T-helper 2 cell treated with Interferon-gamma antibody and Interleukin-4, amounts not matched to agents 5 μg/mL and 100 μg/mL, for 36 hours (primary cell): ENCODE measurements at regions not wholly inside any gene's neighbourhood (a gene's known extent, or its start where the extent isn't known, plus 50 kb on each side); places are given as distances from the start of the nearest gene placed in this dataset.

ENCODE experiments used
- DNase-seq: peaks from one replicate; pipeline ENCODE4 v3.0.0; 2021; ENCODE audit warnings: low spot score
- H3K27ac Mint-ChIP-seq: one replicate; pipeline ENCODE4 v1.8.0; 2021; ENCODE audit warnings: mild to moderate bottlenecking, mixed read lengths
- H3K27me3 Mint-ChIP-seq: one replicate; pipeline ENCODE4 v1.8.0; 2021; ENCODE audit warnings: low read depth, mixed read lengths
- H3K36me3 Mint-ChIP-seq: one replicate; pipeline ENCODE4 v1.8.0; 2021; ENCODE audit warnings: low read depth, mixed read lengths
- H3K4me1 Mint-ChIP-seq: one replicate; pipeline ENCODE4 v1.8.0; 2021; ENCODE audit warnings: low read depth, mixed read lengths
- H3K4me3 Mint-ChIP-seq: one replicate; pipeline ENCODE4 v1.8.0; 2022; ENCODE audit warnings: mild to moderate bottlenecking, moderate library complexity, mixed read lengths
- H3K9me3 Mint-ChIP-seq: one replicate; pipeline ENCODE4 v1.8.0; 2021; ENCODE audit warnings: mixed read lengths

DNA sequence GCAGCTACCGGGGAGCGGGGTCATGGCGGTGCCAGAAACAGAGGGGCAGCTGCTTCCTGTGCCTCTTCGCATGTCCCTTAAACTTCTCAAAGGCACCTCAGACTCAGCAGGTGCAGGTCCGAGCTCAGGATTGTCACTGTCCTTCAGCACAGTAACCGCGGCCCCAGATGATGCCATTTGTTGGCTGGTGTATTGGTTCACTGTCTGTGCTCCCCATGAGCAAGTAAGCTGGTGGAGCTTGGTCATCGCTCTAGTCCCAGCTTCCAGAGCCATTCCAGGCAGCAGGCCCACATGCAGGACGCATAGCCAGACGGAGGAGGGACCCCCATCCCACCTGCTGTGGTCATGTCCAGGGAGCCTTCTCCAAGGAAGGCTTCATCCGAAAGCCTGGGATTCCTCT is 154.0 kb upstream of the AJAP1 start:
- H3K36me3 Mint-ChIP-seq = no peaks in the 10 kb centered on the region

DNA sequence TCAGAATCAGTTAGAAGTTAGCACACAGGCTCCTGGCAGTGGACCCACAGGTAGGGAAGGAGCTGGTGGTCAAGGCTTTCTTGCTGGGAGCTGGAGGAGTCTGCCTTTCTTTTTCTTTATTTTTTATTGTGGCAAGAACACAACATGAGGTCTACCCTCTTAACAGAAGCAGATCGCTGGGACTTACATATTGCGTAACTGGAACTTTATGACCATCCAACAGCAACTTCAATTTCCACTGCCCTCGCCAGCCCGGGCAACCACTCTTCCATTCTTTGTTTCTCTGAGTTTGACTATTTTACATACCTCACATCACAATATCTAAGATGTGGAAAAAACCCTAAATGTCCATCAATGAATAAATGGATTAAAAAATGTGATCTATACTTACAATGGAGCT is 147.8 kb upstream of the AJAP1 start:
- Mint-ChIP-seq H3K4me1 (no peaks in the 10 kb centered on the region), H3K9me3 (no peaks in the 10 kb centered on the region), H3K4me3 (no peak overlapping the region), H3K27ac (no peak overlapping the region), H3K27me3 (peaks cover 5% of the 10 kb centered on the region), H3K36me3 (no peaks in the 10 kb centered on the region)
- no peak for DNase-seq

More for the DNA sequence above, 154.0 kb upstream of the AJAP1 start:
- no peak for DNase-seq
- no peaks in the 10 kb centered on the region for H3K4me1 Mint-ChIP-seq
- H3K27ac Mint-ChIP-seq = no peak overlapping the region
- no peaks in the 10 kb centered on the region for H3K27me3 Mint-ChIP-seq
- no peak overlapping the region for H3K4me3 Mint-ChIP-seq
- H3K9me3 Mint-ChIP-seq = no peaks in the 10 kb centered on the region

DNA sequence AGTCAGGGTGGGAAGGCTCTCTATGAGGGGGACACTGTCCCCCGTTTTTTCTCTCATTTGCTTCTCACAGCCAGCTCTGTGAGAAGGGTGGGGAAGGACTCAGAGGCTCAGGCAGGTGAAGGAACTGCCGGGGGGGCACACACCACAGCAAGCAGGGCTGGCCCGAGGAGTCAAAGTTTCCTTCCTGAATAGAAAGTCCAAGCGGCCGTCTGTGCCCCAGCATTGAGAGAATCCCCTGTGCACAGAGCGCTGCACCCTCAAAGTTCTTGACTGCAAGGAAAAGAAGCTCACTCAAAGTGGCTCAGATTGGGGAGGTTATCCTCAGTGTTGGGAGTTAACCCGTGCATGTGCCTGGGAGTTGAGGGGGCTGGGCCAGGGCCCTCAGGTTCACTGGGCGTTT is 145.2 kb upstream of the AJAP1 start:
- no peak overlapping the region for H3K4me3 Mint-ChIP-seq
- peaks cover 5% of the 10 kb centered on the region for H3K27me3 Mint-ChIP-seq
- H3K27ac Mint-ChIP-seq = no peak overlapping the region
- DNase-seq = no peak
- no peaks in the 10 kb centered on the region for H3K9me3 Mint-ChIP-seq
- H3K4me1 Mint-ChIP-seq = no peaks in the 10 kb centered on the region
- no peaks in the 10 kb centered on the region for H3K36me3 Mint-ChIP-seq

DNA sequence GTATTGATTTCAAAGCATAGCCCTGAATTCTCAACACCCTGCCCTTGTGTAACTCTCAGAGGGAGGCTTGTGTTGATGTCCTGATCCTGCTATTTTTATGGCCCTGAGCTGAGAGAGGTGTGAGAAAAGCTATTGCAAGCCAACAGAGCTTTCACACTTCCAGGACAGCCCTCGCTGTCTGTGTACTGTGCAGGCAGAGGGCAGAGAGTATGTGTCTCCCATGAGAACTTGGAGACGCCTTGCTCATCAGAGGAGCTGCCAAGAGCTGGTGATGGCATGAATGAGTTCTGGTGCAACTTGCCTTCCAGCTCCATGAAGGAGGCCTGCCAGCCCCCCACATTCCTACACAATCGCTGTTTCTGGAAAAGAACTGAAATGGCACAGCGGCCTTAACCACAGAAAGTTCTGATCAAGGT is 144.1 kb upstream of the AJAP1 start:
- H3K4me1 Mint-ChIP-seq = no peaks in the 10 kb centered on the region
- H3K4me3 Mint-ChIP-seq = no peak overlapping the region
- no peaks in the 10 kb centered on the region for H3K36me3 Mint-ChIP-seq
- peaks cover 5% of the 10 kb centered on the region for H3K27me3 Mint-ChIP-seq
- DNase-seq = no peak
- H3K9me3 Mint-ChIP-seq = no peaks in the 10 kb centered on the region
- no peak overlapping the region for H3K27ac Mint-ChIP-seq

DNA sequence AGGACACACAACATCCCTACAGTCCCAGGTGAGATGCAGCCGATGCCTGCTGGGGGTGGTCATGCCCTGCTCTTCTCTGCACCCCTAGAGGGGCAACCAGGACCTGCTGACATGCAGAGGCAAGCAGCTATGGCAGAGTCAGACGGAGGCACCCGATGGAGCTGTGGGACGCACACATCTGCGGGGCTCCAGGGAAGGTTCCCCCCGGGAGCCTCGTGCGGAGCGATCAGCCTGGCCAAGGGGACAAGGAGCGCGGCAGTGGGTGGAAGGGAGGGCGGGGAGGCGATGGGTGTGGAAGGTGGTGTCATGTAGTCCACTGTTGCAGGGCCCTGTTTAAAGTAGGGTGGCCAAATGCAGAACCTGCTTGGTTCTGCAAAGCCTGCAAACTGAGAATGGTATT is 143.0 kb upstream of the AJAP1 start:
- no peaks in the 10 kb centered on the region for H3K36me3 Mint-ChIP-seq
- no peak for DNase-seq
- H3K27me3 Mint-ChIP-seq = peaks cover 5% of the 10 kb centered on the region
- H3K4me3 Mint-ChIP-seq = no peak overlapping the region
- no peaks in the 10 kb centered on the region for H3K9me3 Mint-ChIP-seq
- no peaks in the 10 kb centered on the region for H3K4me1 Mint-ChIP-seq
- no peak overlapping the region for H3K27ac Mint-ChIP-seq

DNA sequence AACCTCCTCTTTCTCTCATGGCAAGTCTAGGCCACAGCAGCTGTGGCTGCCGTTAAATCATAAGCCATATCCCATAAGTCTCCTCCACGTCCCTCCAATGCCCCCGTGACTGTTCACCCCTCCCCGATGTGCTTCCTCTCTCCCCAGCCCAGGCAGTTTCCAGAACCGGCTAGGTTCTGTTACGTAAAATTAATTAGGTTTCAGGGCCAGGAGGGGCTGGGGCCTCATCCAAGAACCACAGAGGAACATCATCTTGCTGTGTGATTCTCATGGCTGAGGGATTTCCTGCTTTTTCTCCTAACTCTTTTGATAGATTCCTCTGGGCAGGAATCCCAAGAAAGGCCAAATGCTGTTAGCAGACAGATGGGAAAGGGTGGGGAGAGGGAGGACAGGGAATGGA is 141.8 kb upstream of the AJAP1 start:
- Mint-ChIP-seq H3K36me3 (no peaks in the 10 kb centered on the region), H3K4me1 (no peaks in the 10 kb centered on the region), H3K9me3 (no peaks in the 10 kb centered on the region), H3K4me3 (no peak overlapping the region), H3K27ac (no peak overlapping the region), H3K27me3 (peaks cover 5% of the 10 kb centered on the region)
- DNase-seq = no peak

DNA sequence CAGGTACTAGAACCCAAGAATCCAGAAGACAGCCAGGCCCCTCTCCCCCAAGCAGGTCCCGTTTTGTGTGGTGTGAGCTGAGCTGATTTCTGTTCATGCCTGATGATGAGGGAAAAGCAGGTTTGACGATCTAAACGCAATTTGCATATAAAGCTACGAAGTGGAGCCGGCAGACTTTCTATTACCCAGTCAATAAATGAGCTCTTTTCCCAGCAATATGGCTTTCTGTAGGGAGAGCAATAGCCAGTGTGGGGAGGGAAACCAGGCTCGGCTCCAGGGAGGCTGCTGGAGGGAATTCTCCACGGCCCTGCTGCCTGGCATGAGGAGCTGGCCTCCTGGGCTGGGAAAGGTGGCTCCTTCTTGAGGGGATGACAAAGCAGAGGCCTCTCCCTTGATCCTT is 140.7 kb upstream of the AJAP1 start:
- H3K4me3 Mint-ChIP-seq = no peak overlapping the region
- H3K9me3 Mint-ChIP-seq = no peaks in the 10 kb centered on the region
- DNase-seq = no peak
- H3K4me1 Mint-ChIP-seq = no peaks in the 10 kb centered on the region
- H3K27me3 Mint-ChIP-seq = peaks cover 5% of the 10 kb centered on the region
- H3K36me3 Mint-ChIP-seq = no peaks in the 10 kb centered on the region
- H3K27ac Mint-ChIP-seq = no peak overlapping the region

DNA sequence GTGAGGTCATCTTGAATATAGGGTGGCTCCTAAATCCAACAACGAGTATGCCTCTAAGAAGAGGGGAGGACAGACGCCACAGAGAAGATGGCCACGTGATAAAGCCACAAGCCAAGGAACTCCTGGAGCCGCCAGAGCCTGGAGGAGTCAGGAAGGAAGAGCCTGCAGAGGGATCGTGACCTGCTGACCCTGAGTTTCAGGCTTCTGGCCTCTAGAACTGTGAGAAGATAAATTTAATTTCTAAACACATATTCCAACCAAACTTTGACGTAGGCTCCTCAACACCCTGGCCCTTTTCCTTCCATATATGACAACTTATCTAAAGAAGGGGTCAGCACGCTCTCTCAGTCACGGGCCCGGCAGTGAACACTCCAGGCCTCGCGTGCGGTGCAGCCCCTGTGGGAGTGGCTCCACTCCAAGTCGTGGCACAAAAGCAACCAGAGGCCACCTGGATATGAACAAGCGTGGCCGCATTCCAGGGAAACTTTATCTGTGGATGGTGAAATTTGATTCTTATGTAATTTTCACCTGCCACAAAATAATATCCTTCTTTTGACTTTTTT is 138.6 kb upstream of the AJAP1 start:
- Mint-ChIP-seq H3K27ac (no peak overlapping the region), H3K27me3 (peaks cover 3% of the 10 kb centered on the region), H3K9me3 (no peaks in the 10 kb centered on the region), H3K4me1 (no peaks in the 10 kb centered on the region), H3K36me3 (no peaks in the 10 kb centered on the region), H3K4me3 (no peak overlapping the region)
- DNase-seq = no peak

DNA sequence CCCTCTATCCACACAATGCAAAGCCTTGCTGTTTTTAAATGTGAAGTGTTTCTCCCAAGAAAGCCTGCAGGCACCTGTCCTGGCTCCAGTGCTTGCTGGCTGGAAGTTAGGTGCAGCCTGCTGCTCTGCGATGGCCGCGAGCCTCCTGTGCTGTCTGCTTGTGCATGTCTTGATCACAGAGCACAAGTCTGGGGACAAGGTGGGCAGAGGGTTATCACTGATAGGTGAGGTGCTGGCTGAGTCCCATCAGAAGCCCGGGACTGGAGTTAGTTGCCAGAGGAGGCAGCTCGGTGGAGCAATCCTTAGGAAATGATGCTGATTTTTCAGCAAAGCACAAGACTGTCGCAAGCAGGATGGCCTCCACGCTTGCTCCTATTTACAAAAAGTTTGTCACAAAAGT is 137.8 kb upstream of the AJAP1 start:
- no peak overlapping the region for H3K4me3 Mint-ChIP-seq
- H3K27me3 Mint-ChIP-seq = no peaks in the 10 kb centered on the region
- DNase-seq = no peak
- no peaks in the 10 kb centered on the region for H3K4me1 Mint-ChIP-seq
- no peaks in the 10 kb centered on the region for H3K36me3 Mint-ChIP-seq
- H3K27ac Mint-ChIP-seq = no peak overlapping the region
- no peaks in the 10 kb centered on the region for H3K9me3 Mint-ChIP-seq

DNA sequence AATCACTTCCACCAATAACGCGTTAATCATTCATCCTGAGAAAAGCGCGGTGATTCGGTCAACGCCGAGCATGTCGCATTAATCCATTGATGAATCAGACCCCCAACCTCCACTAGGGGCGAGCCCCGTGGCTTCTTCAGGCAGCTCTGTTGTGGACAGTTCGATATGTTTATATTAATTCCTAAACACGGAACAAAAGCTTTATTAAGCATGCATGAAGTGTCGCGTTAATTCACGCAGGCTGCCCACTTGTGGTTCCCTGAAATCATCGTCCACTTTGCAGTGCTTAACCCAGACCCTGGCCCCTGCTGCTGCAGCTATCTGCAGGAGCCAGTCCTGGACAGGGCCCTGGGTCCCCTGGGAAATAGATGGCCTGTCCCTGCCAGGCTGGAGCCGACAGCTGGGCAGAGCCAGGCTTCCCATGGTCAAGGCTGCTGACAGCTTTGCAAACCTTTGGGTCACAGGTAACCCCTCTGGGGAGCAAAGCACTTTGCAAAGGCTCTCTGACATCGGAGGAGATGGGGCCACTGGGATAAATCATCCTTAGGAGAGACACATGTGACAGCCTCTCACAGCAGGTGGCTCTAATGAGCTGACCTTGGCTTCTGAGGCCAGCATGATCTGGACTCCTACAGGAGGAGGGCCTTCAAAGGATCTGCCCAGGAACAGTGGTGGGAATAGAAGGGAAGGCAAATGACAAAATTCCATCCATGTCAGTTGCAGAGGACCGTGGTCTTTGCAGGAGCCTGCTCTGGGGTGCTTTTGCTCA is 137.0 kb upstream of the AJAP1 start:
- H3K4me3 Mint-ChIP-seq = no peak overlapping the region
- H3K27ac Mint-ChIP-seq = no peak overlapping the region
- no peaks in the 10 kb centered on the region for H3K36me3 Mint-ChIP-seq
- no peaks in the 10 kb centered on the region for H3K9me3 Mint-ChIP-seq
- no peaks in the 10 kb centered on the region for H3K4me1 Mint-ChIP-seq
- no peak for DNase-seq
- H3K27me3 Mint-ChIP-seq = no peaks in the 10 kb centered on the region

DNA sequence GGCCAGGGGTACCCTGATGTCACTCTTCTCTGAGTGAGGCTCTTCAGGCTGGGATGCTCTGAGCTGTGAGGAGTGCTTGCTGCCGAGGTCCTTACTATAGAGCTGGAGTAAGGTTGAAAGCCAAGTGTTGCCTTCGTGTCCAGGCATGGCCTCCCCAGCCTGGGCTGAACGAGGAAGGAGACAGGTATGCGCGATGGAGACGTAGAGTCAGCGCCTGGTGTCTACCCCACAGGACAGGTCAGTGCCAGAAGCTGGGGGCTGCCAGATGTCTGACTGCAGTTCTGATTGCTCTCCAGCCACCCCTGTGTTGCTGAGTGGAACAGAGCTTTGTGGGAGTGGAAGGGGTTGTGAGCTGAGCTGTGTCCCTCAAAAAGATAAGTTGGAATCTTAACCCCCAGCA is 135.8 kb upstream of the AJAP1 start:
- H3K27me3 Mint-ChIP-seq = no peaks in the 10 kb centered on the region
- DNase-seq = no peak
- H3K27ac Mint-ChIP-seq = no peak overlapping the region
- H3K9me3 Mint-ChIP-seq = no peaks in the 10 kb centered on the region
- H3K36me3 Mint-ChIP-seq = no peaks in the 10 kb centered on the region
- H3K4me1 Mint-ChIP-seq = no peaks in the 10 kb centered on the region
- no peak overlapping the region for H3K4me3 Mint-ChIP-seq

DNA sequence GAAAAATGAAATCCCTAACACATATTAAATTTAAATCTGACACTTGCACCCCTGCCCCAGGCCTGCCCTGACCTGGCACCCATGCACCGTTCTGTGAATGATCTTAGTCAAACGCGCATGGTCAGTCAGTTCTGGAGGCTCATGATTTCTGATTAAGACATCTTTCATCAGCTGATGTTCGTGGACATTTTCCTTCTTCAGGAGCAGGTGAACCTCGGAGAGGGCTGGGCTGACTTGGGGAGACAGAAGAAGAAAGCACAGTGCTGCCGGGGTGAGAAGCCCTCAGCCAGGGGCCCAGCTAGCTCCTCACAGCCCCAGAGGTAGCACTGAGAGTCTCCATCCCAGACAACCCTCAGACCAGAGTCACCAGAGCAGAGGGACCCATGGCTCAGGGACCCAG is 134.5 kb upstream of the AJAP1 start:
- no peak overlapping the region for H3K27ac Mint-ChIP-seq
- H3K4me3 Mint-ChIP-seq = no peak overlapping the region
- H3K4me1 Mint-ChIP-seq = no peaks in the 10 kb centered on the region
- no peak for DNase-seq
- no peaks in the 10 kb centered on the region for H3K27me3 Mint-ChIP-seq
- no peaks in the 10 kb centered on the region for H3K9me3 Mint-ChIP-seq
- H3K36me3 Mint-ChIP-seq = no peaks in the 10 kb centered on the region

DNA sequence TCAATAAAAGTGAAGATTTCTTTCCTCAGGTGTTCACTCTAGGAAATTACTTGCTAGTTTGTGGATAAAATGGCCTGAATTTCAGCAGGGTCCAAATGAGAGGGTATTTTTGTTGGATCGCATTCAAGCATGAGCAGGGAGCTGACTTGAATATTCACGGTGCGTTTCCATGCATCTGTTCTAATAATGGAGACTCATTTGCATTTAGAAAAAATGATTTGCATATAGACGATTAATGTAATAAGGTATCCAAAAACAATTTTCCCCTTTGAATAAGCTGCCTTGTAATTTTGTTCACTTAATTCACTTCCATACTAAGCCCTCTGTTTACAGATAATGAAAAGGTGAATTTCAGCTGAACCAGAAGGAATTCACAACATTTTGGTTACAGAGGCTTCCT is 130.9 kb upstream of the AJAP1 start:
- Mint-ChIP-seq H3K9me3 (no peaks in the 10 kb centered on the region), H3K27ac (no peak overlapping the region), H3K27me3 (no peaks in the 10 kb centered on the region), H3K4me1 (no peaks in the 10 kb centered on the region), H3K4me3 (no peak overlapping the region), H3K36me3 (no peaks in the 10 kb centered on the region)
- no peak for DNase-seq

DNA sequence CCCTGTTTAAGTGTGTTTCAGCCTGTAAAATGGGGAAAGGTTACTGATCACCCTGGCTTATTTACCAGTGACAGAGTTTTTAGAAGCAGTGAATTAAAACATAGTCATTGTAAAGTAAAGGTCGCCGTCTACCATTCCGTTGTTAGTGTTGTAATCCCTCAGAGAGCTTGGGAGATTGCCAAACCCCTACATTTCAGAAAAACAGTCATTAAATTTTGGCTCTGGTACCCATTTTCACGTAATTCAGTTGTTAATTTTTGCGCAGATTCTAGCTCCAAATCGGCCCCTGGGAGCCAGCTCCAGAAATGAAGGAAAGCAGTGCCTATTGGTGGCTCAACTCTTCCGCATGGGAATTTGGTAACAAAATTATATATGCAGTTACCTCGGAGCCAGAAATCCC is 127.7 kb upstream of the AJAP1 start:
- no peaks in the 10 kb centered on the region for H3K36me3 Mint-ChIP-seq
- H3K9me3 Mint-ChIP-seq = no peaks in the 10 kb centered on the region

DNA sequence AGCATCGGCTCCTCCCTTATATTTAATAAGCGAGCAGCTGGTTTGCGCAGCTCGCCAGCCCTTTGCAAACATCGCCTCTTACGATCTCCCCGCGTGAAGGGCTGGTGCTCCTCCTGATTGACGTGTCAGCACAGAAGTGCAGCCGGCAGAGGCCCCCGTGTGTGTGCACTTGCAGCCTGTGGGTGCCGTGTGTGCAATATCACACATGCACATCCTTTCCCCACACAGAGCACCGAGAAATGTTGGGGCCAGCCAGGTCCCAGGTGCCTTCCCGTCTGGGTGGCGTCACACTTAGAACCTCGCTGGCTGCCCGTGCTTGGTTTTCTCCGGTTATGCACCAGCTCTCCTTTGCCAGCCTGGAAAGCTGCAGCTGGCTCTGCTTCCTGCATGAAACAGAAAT is 126.6 kb upstream of the AJAP1 start:
- no peaks in the 10 kb centered on the region for H3K27me3 Mint-ChIP-seq
- no peak for DNase-seq
- no peak overlapping the region for H3K4me3 Mint-ChIP-seq
- no peaks in the 10 kb centered on the region for H3K9me3 Mint-ChIP-seq
- H3K4me1 Mint-ChIP-seq = no peaks in the 10 kb centered on the region
- H3K36me3 Mint-ChIP-seq = no peaks in the 10 kb centered on the region
- H3K27ac Mint-ChIP-seq = no peak overlapping the region

More for the DNA sequence above, 127.7 kb upstream of the AJAP1 start:
- DNase-seq = no peak
- H3K4me1 Mint-ChIP-seq = no peaks in the 10 kb centered on the region
- H3K27ac Mint-ChIP-seq = no peak overlapping the region
- H3K27me3 Mint-ChIP-seq = no peaks in the 10 kb centered on the region
- no peak overlapping the region for H3K4me3 Mint-ChIP-seq
